ENCODE measurements at regions not wholly inside any gene's neighbourhood (a gene's known extent, or its start where the extent isn't known, plus 50 kb on each side); places are given as distances from the start of the nearest gene placed in this dataset.

DNA sequence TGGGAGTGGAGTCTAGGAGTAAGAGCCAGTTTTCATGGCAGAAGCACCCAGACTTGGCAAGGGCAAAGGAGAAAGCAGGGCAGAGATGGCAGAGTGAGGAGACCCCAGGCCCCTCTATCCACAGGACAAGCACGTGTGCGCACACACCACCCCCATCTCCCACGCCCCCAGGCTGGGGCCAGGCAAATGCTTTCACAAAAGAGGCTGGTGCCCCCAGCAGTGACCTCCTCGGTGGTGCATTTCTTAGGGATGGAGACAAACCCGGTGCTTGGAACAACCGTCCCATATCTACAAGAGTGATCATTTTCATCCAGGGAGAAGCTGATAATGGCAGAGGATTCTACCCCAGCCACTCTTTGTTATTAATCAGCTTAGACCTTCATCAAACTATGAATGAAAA is 62.0 kb downstream of the KCNF1 start:
- Mint-ChIP-seq H3K4me3 (no peak overlapping the region), H3K27ac (no peak overlapping the region), H3K9me3 (no peaks in the 10 kb centered on the region), H3K27me3 (peaks cover 18% of the 10 kb centered on the region), H3K36me3 (ENCODE audit: low read depth) (no peaks in the 10 kb centered on the region), H3K4me1 (ENCODE audit: low read depth) (peaks cover 4% of the 10 kb centered on the region)
- TF ChIP-seq, protein P1, sequence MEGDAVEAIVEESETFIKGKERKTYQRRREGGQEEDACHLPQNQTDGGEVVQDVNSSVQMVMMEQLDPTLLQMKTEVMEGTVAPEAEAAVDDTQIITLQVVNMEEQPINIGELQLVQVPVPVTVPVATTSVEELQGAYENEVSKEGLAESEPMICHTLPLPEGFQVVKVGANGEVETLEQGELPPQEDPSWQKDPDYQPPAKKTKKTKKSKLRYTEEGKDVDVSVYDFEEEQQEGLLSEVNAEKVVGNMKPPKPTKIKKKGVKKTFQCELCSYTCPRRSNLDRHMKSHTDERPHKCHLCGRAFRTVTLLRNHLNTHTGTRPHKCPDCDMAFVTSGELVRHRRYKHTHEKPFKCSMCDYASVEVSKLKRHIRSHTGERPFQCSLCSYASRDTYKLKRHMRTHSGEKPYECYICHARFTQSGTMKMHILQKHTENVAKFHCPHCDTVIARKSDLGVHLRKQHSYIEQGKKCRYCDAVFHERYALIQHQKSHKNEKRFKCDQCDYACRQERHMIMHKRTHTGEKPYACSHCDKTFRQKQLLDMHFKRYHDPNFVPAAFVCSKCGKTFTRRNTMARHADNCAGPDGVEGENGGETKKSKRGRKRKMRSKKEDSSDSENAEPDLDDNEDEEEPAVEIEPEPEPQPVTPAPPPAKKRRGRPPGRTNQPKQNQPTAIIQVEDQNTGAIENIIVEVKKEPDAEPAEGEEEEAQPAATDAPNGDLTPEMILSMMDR (IDR thresholded peaks at IDR 0.05): no peak
- ChIA-PET POLR2A (no interaction called here), CTCF (interaction anchor here (1.0 kb wide), 1 partner anchor 138 kb away, joined by 3 read pairs; no protein-coding TSS in a partner anchor)
- DNase-seq (no peak), ATAC-seq (no peak)
- intact Hi-C loops (cut with micrococcal nuclease): no loop called here

DNA sequence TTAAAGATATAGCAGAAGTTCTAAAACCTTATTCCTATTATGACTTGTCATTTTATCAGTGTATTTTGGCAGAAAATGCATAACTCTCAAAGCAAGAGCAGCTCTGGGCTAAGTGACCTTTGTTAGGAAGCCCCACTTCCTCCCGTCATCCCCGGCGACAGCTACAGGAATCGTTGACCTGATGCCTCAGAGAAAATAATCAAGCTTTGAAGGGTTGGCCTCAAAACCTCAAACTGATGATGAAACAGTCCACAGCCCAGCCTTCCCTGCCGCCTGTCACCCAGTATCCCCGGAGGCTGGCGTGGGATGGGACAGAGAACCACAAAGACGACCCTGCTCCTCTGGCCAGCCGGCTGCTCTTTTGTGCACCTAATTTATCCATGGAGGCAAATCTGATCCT is 65.3 kb downstream of the KCNF1 start:
- intact Hi-C loops (cut with micrococcal nuclease): no loop called here

DNA sequence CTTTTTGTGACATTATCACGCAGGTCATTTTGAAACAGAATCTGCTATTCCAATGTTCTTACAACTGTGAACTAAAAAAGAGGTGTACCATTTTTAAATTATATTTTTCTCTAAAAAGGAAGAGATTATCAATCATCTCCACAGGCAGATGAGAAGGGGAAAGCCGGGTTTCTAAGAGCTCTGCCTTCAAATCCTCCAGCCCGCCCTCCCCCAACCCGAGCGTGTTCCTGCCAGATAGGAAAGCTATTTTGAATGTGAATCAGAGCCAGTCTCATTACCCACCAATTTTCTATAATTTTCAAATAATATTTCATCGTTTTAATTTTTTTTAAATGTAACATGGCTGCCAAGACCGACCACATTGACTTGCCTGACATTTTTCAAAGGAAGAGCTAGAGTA is 65.9 kb downstream of the KCNF1 start:
- POLR2A ChIA-PET: interaction anchor here (0.6 kb wide), 1 partner anchor 147 kb away, joined by 3 read pairs; no protein-coding TSS in a partner anchor
- TF ChIP-seq, protein P1 (IDR thresholded peaks at IDR 0.05): no peak
- Mint-ChIP-seq H3K36me3 (ENCODE audit: low read depth) (no peaks in the 10 kb centered on the region), H3K27me3 (peaks cover 14% of the 10 kb centered on the region), H3K27ac (no peak overlapping the region), H3K9me3 (no peaks in the 10 kb centered on the region), H3K4me1 (ENCODE audit: low read depth) (peaks cover 4% of the 10 kb centered on the region), H3K4me3 (no peak overlapping the region)
- no peak for ATAC-seq
- intact Hi-C loops (cut with micrococcal nuclease): no loop called here
- CTCF ChIA-PET: interaction anchor here (1.0 to 1.6 kb wide), 3 partner anchors 8 to 155 kb away, joined by 3 read pairs; a partner anchor contains a TSS
- no peak for DNase-seq

More for the DNA sequence above, 65.3 kb downstream of the KCNF1 start:
- DNase-seq: peak; percentile 21
- peaks cover 14% of the 10 kb centered on the region for H3K27me3 Mint-ChIP-seq
- H3K4me3 Mint-ChIP-seq: no peak overlapping the region
- H3K9me3 Mint-ChIP-seq: no peaks in the 10 kb centered on the region
- H3K4me1 Mint-ChIP-seq (ENCODE audit: low read depth): peaks cover 4% of the 10 kb centered on the region
- no peaks in the 10 kb centered on the region for H3K36me3 Mint-ChIP-seq (ENCODE audit: low read depth)
- POLR2A ChIA-PET: no interaction called here
- ATAC-seq: no peak
- CTCF ChIA-PET: interaction anchor here (1.5 to 1.6 kb wide), 2 partner anchors 142 to 155 kb away, joined by 3 read pairs; a partner anchor contains a TSS
- TF ChIP-seq, protein P1 (IDR thresholded peaks at IDR 0.05): no peak
- H3K27ac Mint-ChIP-seq: no peak overlapping the region

DNA sequence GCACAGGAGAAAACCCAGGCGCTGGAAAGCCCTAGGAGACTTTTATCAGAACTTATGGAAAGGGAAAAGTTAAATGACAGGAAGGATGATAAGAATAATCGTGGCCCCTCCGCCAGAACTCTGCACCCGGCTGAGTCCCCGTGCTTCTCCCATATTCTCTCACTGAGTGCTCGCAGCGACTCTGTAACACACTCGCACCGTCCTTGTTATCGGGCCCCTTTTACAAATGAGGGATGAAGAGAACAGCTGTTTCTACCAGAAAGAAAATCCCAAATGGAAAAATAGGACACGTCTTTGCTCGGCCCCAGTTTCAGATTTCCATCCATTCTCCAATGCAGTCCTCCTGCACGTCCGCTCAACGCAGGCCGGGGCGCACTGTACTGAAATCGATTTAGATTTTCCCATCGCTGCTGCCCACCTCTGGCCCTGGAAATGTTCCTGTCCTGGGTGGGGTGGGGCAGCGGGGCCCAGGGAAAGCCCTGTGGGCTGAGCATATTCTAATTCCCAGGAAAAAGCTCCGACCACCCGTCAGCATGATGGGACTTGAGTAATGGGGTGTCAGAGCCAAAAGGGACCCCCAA is 66.4 kb downstream of the KCNF1 start:
- H3K9me3 Mint-ChIP-seq: no peaks in the 10 kb centered on the region
- CTCF ChIA-PET: interaction anchor here (1.0 to 1.5 kb wide), 2 partner anchors 9 to 143 kb away, joined by 3 read pairs; no protein-coding TSS in a partner anchor
- H3K36me3 Mint-ChIP-seq (ENCODE audit: low read depth): no peaks in the 10 kb centered on the region
- peaks cover 4% of the 10 kb centered on the region for H3K4me1 Mint-ChIP-seq (ENCODE audit: low read depth)
- intact Hi-C loops (cut with micrococcal nuclease): no loop called here
- DNase-seq (no peak), ATAC-seq (no peak)
- no peak overlapping the region for H3K4me3 Mint-ChIP-seq
- POLR2A ChIA-PET: interaction anchor here (0.6 kb wide), 1 partner anchor 147 kb away, joined by 3 read pairs; no protein-coding TSS in a partner anchor
- H3K27me3 Mint-ChIP-seq: peaks cover 14% of the 10 kb centered on the region
- TF ChIP-seq, protein P1 (IDR thresholded peaks at IDR 0.05): no peak
- no peak overlapping the region for H3K27ac Mint-ChIP-seq

DNA sequence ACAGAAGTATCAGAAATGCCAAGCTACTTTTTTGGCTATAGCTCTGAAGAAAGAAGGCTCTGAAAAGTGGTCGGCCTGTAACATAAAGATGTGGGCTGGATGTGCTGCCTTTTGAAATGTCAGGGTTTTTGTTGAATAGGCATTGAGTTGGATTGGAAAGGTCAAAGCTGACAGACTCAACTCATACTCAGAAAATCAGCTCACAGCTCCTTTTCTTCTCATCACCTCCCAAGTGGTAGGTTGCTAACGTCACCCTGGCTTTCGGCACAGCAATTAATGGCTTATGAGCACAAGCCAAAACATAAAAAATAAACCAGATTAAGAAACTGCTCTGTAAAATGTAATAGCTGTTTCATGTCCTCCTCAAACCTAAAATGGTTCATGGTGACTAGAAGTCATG is 68.3 kb downstream of the KCNF1 start:
- Mint-ChIP-seq H3K4me1 (ENCODE audit: low read depth) (peaks cover 4% of the 10 kb centered on the region), H3K27me3 (peaks cover 8% of the 10 kb centered on the region), H3K4me3 (no peak overlapping the region), H3K36me3 (ENCODE audit: low read depth) (no peaks in the 10 kb centered on the region), H3K9me3 (no peaks in the 10 kb centered on the region), H3K27ac (no peak overlapping the region)
- TF ChIP-seq, protein P1 (IDR thresholded peaks at IDR 0.05): no peak
- intact Hi-C loops (cut with micrococcal nuclease): no loop called here
- ChIA-PET CTCF (interaction anchor here (1.0 kb wide), 1 partner anchor 144 kb away, joined by 3 read pairs; no protein-coding TSS in a partner anchor), POLR2A (no interaction called here)
- DNase-seq (no peak), ATAC-seq (no peak)

All from activated CD8-positive, alpha-beta T cell treated with anti-CD3 and anti-CD28 coated beads for 36 hours (primary cell).